ENCODE measurements at regions not wholly inside any gene's neighbourhood (a gene's known extent, or its start where the extent isn't known, plus 50 kb on each side); places are given as distances from the start of the nearest gene placed in this dataset.
"Not testable (repeated sequence)": the region's sequence is repeated elsewhere in the genome, so short reads cannot be mapped to it uniquely, and the experiment has no call there.

DNA sequence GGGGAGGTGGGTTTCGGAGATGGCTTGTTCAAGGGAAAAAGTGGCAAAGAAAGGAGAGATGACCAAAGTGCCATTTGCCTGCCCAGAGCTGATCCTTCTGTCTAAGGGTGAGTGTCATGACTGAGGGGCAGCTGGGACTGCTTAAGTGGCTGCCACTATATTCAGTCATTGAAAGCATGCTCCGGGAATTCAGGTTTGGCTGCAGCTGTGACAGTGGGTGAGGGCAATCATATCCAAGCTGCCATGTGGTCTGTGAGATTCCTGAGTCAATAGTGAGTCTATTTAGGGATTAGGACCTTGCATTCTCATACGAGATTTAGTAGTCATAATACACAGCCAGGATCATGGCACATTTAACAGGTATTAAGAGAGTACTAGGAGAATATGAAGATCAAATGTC is 138.8 kb upstream of the BANK1 start:
- Mint-ChIP-seq H3K9me3 (no peaks in the 10 kb centered on the region), H3K4me1 (peaks cover 18% of the 10 kb centered on the region), H3K27me3 (no peaks in the 10 kb centered on the region), H3K36me3 (peaks cover 2% of the 10 kb centered on the region), H3K4me3 (no peak overlapping the region), H3K27ac (no peak overlapping the region)
- ATAC-seq (ENCODE audit: low read depth) = no peak
- DNase-seq (ENCODE audit: low spot score in 2 of 2) = no peak

DNA sequence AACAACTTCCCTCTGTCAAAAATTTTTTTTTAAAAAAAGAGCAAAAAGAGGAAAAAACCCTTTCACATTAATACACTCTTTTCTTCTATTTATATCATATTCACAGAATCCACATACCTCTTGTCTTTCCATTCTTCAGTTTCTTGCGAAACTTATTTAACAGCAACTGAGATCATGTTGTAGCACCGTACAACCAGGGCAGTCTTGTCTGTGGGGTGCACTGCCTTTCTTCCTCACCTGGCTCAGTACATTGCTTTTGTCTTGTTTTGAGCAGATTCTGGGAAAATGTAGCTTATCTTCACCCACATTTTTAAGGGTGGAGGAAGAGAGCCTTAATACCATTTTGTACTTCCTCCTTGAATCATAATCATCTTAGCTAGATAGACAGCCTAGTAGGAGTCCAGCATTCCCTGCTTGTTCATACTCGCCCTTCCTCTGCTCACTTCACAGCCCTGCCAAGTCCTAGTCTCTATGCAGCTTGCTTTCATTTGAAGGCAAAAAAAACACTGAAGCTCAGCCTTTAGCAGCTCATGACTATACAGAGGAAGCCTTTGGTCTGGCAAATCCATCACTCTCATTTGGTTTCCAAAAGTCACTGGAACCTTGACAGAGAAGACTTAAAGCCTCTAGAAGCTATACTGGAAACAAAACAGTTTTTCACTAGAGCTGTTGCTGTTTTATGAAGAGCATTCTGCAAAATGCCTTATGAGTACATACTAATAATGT is 140.6 kb upstream of the BANK1 start:
- Mint-ChIP-seq H3K27ac (no peak overlapping the region), H3K36me3 (peaks cover 2% of the 10 kb centered on the region), H3K4me3 (no peak overlapping the region), H3K27me3 (no peaks in the 10 kb centered on the region), H3K9me3 (no peaks in the 10 kb centered on the region), H3K4me1 (peaks cover 19% of the 10 kb centered on the region)
- DNase-seq (ENCODE audit: low spot score in 2 of 2) (no peak), ATAC-seq (ENCODE audit: low read depth) (no peak)

DNA sequence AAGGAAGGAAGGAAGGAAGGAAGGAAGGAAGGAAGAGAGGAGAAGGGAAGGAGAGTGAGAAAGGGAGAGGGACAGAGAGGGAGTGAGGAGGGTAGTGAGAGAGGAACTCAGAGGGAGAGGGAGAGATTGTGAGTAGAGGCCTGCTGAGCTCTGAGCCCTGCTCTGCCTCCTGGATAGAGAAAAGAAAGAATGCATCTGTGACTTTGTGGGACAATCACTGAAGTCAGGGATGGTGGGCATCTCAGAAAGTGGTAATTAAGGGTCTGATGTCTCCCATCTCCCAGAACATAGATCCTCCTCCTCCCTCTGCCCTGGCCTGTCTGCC is 142.9 kb upstream of the BANK1 start:
- DNase-seq (ENCODE audit: low spot score in 2 of 2) (no peak), ATAC-seq (ENCODE audit: low read depth) (no peak)
- Mint-ChIP-seq H3K36me3 (peaks cover 2% of the 10 kb centered on the region), H3K4me1 (peaks cover 22% of the 10 kb centered on the region), H3K27me3 (no peaks in the 10 kb centered on the region), H3K4me3 (no peak overlapping the region), H3K9me3 (no peaks in the 10 kb centered on the region), H3K27ac (peak overlapping the region; percentile 33)

DNA sequence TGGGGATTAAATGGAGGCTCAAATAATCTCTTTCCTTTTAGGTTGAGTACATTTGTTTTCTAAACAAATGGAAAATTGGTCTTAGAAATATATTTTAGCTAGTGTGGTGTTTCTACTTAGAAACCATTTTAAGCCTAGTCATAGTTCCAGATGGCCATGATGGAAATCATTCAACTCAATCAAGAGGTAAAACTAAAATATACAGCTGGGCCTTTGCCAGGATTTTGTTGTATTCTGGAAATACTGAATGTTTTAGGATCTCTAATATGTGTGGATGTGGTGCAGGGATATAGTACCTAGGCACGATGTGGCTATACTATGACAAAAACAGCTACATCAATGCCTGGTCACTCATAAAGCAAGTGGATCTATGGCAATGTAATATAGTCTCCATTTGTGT is 146.0 kb upstream of the BANK1 start:
- H3K27ac Mint-ChIP-seq = no peak overlapping the region

GRCh38 chr4:101643186-101643837 is 147.2 kb upstream of the BANK1 start:
- H3K9me3 Mint-ChIP-seq = no peaks in the 10 kb centered on the region
- H3K27me3 Mint-ChIP-seq = no peaks in the 10 kb centered on the region
- no peak overlapping the region for H3K27ac Mint-ChIP-seq
- no peak overlapping the region for H3K4me3 Mint-ChIP-seq
- ATAC-seq (ENCODE audit: low read depth) = no peak
- no peak for DNase-seq (ENCODE audit: low spot score in 2 of 2)
- H3K4me1 Mint-ChIP-seq = peaks cover 24% of the 10 kb centered on the region
- H3K36me3 Mint-ChIP-seq = peaks cover 2% of the 10 kb centered on the region

More for the DNA sequence above, 146.0 kb upstream of the BANK1 start:
- H3K36me3 Mint-ChIP-seq = peaks cover 2% of the 10 kb centered on the region
- DNase-seq (ENCODE audit: low spot score in 2 of 2) (no peak), ATAC-seq (ENCODE audit: low read depth) (no peak)
- peaks cover 27% of the 10 kb centered on the region for H3K4me1 Mint-ChIP-seq
- H3K4me3 Mint-ChIP-seq = no peak overlapping the region
- H3K27me3 Mint-ChIP-seq = no peaks in the 10 kb centered on the region
- H3K9me3 Mint-ChIP-seq = no peaks in the 10 kb centered on the region

DNA sequence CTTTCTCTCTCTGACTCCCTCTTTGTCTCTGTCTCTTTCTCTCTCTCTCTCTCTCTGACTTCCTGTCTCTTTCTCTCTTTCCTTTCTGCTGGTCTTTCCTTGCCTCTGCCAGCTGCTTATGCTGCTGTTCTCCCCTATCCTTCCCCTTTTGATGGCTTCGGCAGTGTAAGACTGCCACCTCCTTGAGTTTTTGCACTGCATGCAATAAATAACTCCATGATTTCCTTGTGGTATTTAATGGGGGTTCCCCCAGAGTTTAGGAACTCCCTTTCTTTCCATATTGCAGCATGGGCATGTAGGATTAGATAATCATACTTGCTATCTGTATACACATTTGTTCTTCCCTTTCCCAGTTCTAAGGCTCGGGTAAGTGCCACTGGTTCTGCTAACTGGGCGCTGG is 157.8 kb upstream of the BANK1 start:
- ATAC-seq (ENCODE audit: low read depth); H3K27ac Mint-ChIP-seq; H3K4me3 Mint-ChIP-seq; H3K4me1 Mint-ChIP-seq; DNase-seq (ENCODE audit: low spot score in 2 of 2); H3K9me3 Mint-ChIP-seq; H3K36me3 Mint-ChIP-seq; H3K27me3 Mint-ChIP-seq: not testable (repeated sequence)

DNA sequence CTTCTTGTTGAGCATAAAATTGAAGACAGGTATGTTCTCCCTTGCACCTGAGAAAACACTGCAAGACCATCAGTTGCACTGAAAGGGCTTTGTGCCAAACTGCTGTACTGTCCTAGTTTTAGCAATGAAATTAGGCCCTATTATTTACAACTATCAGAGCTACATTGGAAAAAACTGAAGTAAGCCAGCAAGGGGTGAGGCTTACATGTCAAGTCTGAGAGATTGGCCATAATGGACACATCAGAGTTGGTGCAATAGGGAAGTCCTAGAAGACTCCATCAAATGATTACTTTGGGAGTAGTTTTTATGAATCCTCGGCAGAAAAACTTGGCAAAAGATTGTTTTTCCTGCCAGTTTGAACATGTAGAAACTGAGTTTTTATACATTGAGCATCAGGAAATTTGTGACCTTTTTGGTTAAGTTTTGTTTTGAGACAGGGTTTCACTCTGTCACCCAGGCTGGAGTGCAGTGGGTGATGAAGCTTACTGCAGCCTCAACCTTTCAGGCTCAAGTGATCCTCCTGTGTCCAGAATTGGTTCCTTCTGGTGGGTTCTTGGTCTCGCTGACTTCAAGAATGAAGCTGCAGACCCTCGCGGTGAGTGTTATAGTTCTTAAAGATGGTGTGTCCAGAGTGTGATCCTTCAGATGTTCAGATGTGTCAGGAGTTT is 160.1 kb upstream of the BANK1 start:
- H3K9me3 Mint-ChIP-seq = peaks cover 3% of the 10 kb centered on the region
- no peak overlapping the region for H3K27ac Mint-ChIP-seq
- peaks cover 4% of the 10 kb centered on the region for H3K36me3 Mint-ChIP-seq
- no peaks in the 10 kb centered on the region for H3K27me3 Mint-ChIP-seq
- H3K4me3 Mint-ChIP-seq = peak overlapping the region; percentile 36
- DNase-seq (ENCODE audit: low spot score in 2 of 2) (no peak), ATAC-seq (ENCODE audit: low read depth) (no peak)
- H3K4me1 Mint-ChIP-seq = peaks cover 10% of the 10 kb centered on the region

GRCh38 chr4:101621120-101621519 is 169.4 kb upstream of the BANK1 start:
- H3K4me3 Mint-ChIP-seq = no peak overlapping the region

GRCh38 chr4:101615652-101616051 is 174.9 kb upstream of the BANK1 start:
- ATAC-seq (ENCODE audit: low read depth) (no peak), DNase-seq (ENCODE audit: low spot score in 2 of 2) (no peak)
- no peaks in the 10 kb centered on the region for H3K36me3 Mint-ChIP-seq
- H3K4me1 Mint-ChIP-seq = no peaks in the 10 kb centered on the region
- no peaks in the 10 kb centered on the region for H3K9me3 Mint-ChIP-seq
- no peaks in the 10 kb centered on the region for H3K27me3 Mint-ChIP-seq
- H3K27ac Mint-ChIP-seq = no peak overlapping the region
- no peak overlapping the region for H3K4me3 Mint-ChIP-seq

More at GRCh38 chr4:101621120-101621519, 169.4 kb upstream of the BANK1 start:
- ATAC-seq (ENCODE audit: low read depth) = no peak
- H3K36me3 Mint-ChIP-seq = no peaks in the 10 kb centered on the region
- no peak for DNase-seq (ENCODE audit: low spot score in 2 of 2)
- H3K4me1 Mint-ChIP-seq = peaks cover 6% of the 10 kb centered on the region
- no peaks in the 10 kb centered on the region for H3K9me3 Mint-ChIP-seq
- peak overlapping the region; percentile 31 for H3K27ac Mint-ChIP-seq
- no peaks in the 10 kb centered on the region for H3K27me3 Mint-ChIP-seq

DNA sequence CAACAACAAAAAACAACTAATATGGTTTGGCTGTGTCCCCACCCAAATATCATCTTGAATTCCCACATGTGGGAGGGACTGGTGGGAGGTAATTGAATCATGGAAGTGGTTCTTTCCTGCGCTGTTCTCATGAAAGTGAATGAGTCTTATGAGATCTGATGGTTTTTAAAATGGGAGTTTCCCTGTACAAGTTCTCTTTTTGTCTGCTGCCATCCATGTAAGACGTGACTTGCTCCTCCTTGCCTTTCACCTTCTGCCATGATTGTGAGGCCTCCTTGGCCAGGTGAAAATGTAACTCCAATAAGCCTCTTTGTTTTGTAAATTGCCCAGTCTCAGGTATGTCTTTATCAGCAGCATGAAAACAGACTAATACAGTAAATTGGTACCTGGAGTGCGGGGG is 183.5 kb upstream of the BANK1 start:
- not testable (repeated sequence) for H3K27ac Mint-ChIP-seq; H3K4me1 Mint-ChIP-seq; H3K36me3 Mint-ChIP-seq; ATAC-seq (ENCODE audit: low read depth); DNase-seq (ENCODE audit: low spot score in 2 of 2); H3K4me3 Mint-ChIP-seq; H3K27me3 Mint-ChIP-seq; H3K9me3 Mint-ChIP-seq

DNA sequence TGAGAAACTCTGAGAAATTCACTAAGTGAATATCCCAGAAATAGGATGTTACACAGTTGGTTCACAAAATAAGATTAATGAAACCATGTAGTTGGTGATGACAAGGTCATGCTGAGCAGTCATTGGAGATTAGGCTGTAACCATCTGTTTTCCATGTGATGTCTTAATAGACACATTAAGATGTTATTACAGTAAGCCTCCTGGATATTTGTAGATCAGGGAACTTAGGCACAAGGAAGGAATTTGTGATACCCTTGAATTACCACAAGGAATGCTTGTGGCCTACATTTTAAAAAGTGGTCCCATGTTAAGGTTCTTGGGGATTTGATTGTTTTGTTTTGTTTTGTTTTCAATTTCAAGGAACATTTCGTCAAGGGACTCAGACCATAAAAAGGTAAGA is 185.6 kb upstream of the BANK1 start:
- DNase-seq (ENCODE audit: low spot score in 2 of 2) (no peak), ATAC-seq (ENCODE audit: low read depth) (no peak)
- peaks cover 6% of the 10 kb centered on the region for H3K9me3 Mint-ChIP-seq
- H3K27ac Mint-ChIP-seq = no peak overlapping the region
- H3K27me3 Mint-ChIP-seq = no peaks in the 10 kb centered on the region
- H3K36me3 Mint-ChIP-seq = peaks cover 7% of the 10 kb centered on the region
- no peaks in the 10 kb centered on the region for H3K4me1 Mint-ChIP-seq
- no peak overlapping the region for H3K4me3 Mint-ChIP-seq

GRCh38 chr4:101600287-101600686 is 190.2 kb upstream of the BANK1 start:
- H3K36me3 Mint-ChIP-seq = no peaks in the 10 kb centered on the region
- no peak overlapping the region for H3K4me3 Mint-ChIP-seq
- H3K27me3 Mint-ChIP-seq = no peaks in the 10 kb centered on the region
- H3K9me3 Mint-ChIP-seq = no peaks in the 10 kb centered on the region
- no peak overlapping the region for H3K27ac Mint-ChIP-seq
- DNase-seq (ENCODE audit: low spot score in 2 of 2) (no peak), ATAC-seq (ENCODE audit: low read depth) (no peak)
- peaks cover 13% of the 10 kb centered on the region for H3K4me1 Mint-ChIP-seq

- peaks cover 13% of the 10 kb centered on the region for H3K4me1 Mint-ChIP-seq
- H3K36me3 Mint-ChIP-seq = no peaks in the 10 kb centered on the region
- no peak overlapping the region for H3K27ac Mint-ChIP-seq
- H3K27me3 Mint-ChIP-seq = no peaks in the 10 kb centered on the region
- ATAC-seq (ENCODE audit: low read depth) (no peak), DNase-seq (ENCODE audit: low spot score in 2 of 2) (no peak)
- H3K9me3 Mint-ChIP-seq = no peaks in the 10 kb centered on the region
- H3K4me3 Mint-ChIP-seq = no peak overlapping the region
These were observed 190.9 kb upstream of the BANK1 start for GRCh38 chr4:101599620-101600019.

DNA sequence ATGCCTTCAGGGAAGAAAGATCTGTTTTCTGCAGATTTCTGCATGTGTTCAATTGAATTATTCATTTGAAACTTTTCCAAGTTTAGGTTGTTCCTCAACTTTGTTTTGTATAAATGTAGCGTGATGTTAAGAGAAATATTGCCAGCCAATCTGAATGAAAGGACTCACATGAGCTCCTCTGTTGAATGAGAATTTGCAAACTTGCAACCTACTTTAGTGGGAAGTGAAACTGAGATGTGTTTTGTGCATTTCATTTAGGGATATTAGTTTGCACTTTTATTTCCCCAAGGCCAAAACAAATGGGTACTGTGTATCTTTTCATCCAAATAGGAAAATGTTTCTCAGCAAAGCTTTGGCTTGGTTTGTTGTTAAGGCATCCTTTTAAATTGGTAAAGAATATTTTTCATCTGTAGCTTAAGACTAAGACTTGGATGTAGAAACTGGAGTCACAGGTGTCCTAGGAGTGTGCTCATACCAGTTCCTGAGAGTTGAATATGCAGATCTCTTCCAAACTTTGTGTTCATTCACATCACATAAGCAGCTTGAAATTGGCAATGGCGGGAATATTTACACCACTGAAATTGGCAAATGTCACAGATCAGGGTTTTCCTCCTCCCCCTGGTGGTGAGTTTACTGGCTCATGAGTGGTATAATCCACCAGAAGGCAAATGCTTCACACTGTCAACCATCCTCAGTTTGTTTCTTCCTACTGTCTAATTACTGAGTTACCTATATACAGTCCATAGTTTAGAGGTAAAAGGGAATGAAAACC is 193.6 kb upstream of the BANK1 start:
- ATAC-seq (ENCODE audit: low read depth) (peak; percentile 97), DNase-seq (ENCODE audit: low spot score in 2 of 2) (no peak)
- Mint-ChIP-seq H3K27ac (peak overlapping the region; percentile 45), H3K4me1 (peaks cover 13% of the 10 kb centered on the region), H3K4me3 (peak overlapping the region; percentile 6), H3K36me3 (no peaks in the 10 kb centered on the region), H3K9me3 (no peaks in the 10 kb centered on the region), H3K27me3 (no peaks in the 10 kb centered on the region)

Measured in memory B cell (primary cell).